Left ventricle myocardium inferior (tissue), 1 donor: ENCODE measurements at regions not wholly inside any gene's neighbourhood (a gene's known extent, or its start where the extent isn't known, plus 50 kb on each side); places are given as distances from the start of the nearest gene placed in this dataset.

Experiments used
- DNase-seq: peaks from one replicate; pipeline ENCODE4 v3.0.0-alpha.2; 2020
- H3K27ac ChIP-seq: fragments of 200-600 bp; replicated peaks from 2 replicates; pipeline ENCODE4 v1.8.0; 2021
- H3K27me3 ChIP-seq: fragments of 200-600 bp; 2 replicates; pipeline ENCODE4 v1.8.0; 2021; ENCODE audit warnings: low read depth
- H3K36me3 ChIP-seq: fragments of 200-600 bp; 2 replicates; pipeline ENCODE4 v1.8.0; 2021
- H3K4me1 ChIP-seq: fragments of 200-600 bp; 2 replicates; pipeline ENCODE4 v1.8.0; 2021
- H3K4me3 ChIP-seq: fragments of 200-600 bp; 2 replicates; pipeline ENCODE4 v1.8.0; 2021; ENCODE audit warnings: mild to moderate bottlenecking, moderate library complexity
- H3K9me3 ChIP-seq: fragments of 200-600 bp; replicated peaks from 2 replicates; pipeline ENCODE4 v1.8.0; 2021
- CTCF ChIP-seq: fragments of 200-600 bp; IDR thresholded peaks from 2 replicates; pipeline ENCODE4 v1.8.0; 2021; ENCODE audit warnings: antibody characterized with exemption, mild to moderate bottlenecking, borderline replicate concordance
- intact Hi-C: fragments of 100-400 bp; cut with micrococcal nuclease; formaldehyde crosslinking; loops from one replicate; pipeline ENCODE4 v1.11.0; 2022
- donor health status: DM: no; HTN: yes; CAD: no; lungs with severe emphysema.

- no peaks in the 10 kb centered on the region for H3K36me3 ChIP-seq
- peaks cover 73% of the 10 kb centered on the region for H3K27me3 ChIP-seq
- intact Hi-C loops, result no loop called here
- H3K4me3 ChIP-seq, result no peak overlapping the region
- no peak overlapping the region for H3K27ac ChIP-seq
- TF ChIP-seq CTCF, result no peak
- DNase-seq, result no peak
- peaks cover 14% of the 10 kb centered on the region for H3K9me3 ChIP-seq
- no peaks in the 10 kb centered on the region for H3K4me1 ChIP-seq
Observed at GRCh38 chr15:77851691-77852090, 219.0 kb upstream of the LINGO1 start.

- intact Hi-C loops, result no loop called here
- TF ChIP-seq CTCF, result no peak
- H3K27me3 ChIP-seq, result peaks cover 80% of the 10 kb centered on the region
Observed at GRCh38 chr15:77851086-77851485, 218.4 kb upstream of the LINGO1 start.

GRCh38 chr15:77846986-77847385 lies 214.3 kb upstream of the LINGO1 start:
- intact Hi-C loops, result no loop called here
- peaks cover 81% of the 10 kb centered on the region for H3K27me3 ChIP-seq
- no peaks in the 10 kb centered on the region for H3K4me1 ChIP-seq
- TF ChIP-seq CTCF, result no peak
- DNase-seq, result no peak
- H3K9me3 ChIP-seq, result peaks cover 25% of the 10 kb centered on the region
- H3K27ac ChIP-seq, result no peak overlapping the region
- H3K36me3 ChIP-seq, result no peaks in the 10 kb centered on the region
- no peak overlapping the region for H3K4me3 ChIP-seq

More at GRCh38 chr15:77851086-77851485, 218.4 kb upstream of the LINGO1 start:
- H3K4me3 ChIP-seq, result no peak overlapping the region
- H3K36me3 ChIP-seq, result no peaks in the 10 kb centered on the region
- no peak overlapping the region for H3K27ac ChIP-seq
- H3K4me1 ChIP-seq, result no peaks in the 10 kb centered on the region
- no peak for DNase-seq
- H3K9me3 ChIP-seq, result peaks cover 14% of the 10 kb centered on the region

- Histone ChIP-seq H3K9me3 (peaks cover 25% of the 10 kb centered on the region), H3K36me3 (no peaks in the 10 kb centered on the region), H3K27me3 (peaks cover 81% of the 10 kb centered on the region), H3K27ac (no peak overlapping the region), H3K4me1 (no peaks in the 10 kb centered on the region), H3K4me3 (no peak overlapping the region)
- intact Hi-C loops, result no loop called here
- no peak for DNase-seq
- no peak for TF ChIP-seq CTCF
Observed at GRCh38 chr15:77846360-77846759, 213.6 kb upstream of the LINGO1 start.

- Histone ChIP-seq H3K36me3 (no peaks in the 10 kb centered on the region), H3K4me1 (no peaks in the 10 kb centered on the region), H3K27me3 (peaks cover 81% of the 10 kb centered on the region), H3K27ac (no peak overlapping the region), H3K4me3 (no peak overlapping the region), H3K9me3 (peaks cover 17% of the 10 kb centered on the region)
- intact Hi-C loops, result no loop called here
- no peak for TF ChIP-seq CTCF
- no peak for DNase-seq
Observed at GRCh38 chr15:77844798-77845446, 212.2 kb upstream of the LINGO1 start.
